MCF 10A (cell line): ENCODE measurements at regions not wholly inside any gene's neighbourhood (a gene's known extent, or its start where the extent isn't known, plus 50 kb on each side); places are given as distances from the start of the nearest gene placed in this dataset.

Source experiments
- BruUV-seq: library from RNA; stranded (reverse); fragments of 400-500 nt; replicated peaks from 2 replicates; lab custom pipeline; 2021; lab: Mats Ljungman, UMichigan
- CTCF ChIA-PET: fragments of 300-600 bp; sonication (Branson Sonifier 250); formaldehyde crosslinking; extraction: SDS; loops from one replicate; lab custom pipeline; 2021; ENCODE audit warnings: antibody characterized with exemption, inconsistent platforms; lab: Yijun Ruan, JAX
- POLR2A ChIA-PET: fragments of 300-600, 350-650 bp; sonication (Branson Sonifier 250); formaldehyde crosslinking; extraction: SDS; loops from one replicate; lab custom pipeline; 2020; ENCODE audit warnings: antibody characterized with exemption, inconsistent platforms; lab: Yijun Ruan, JAX
- DNase-seq: peaks from one replicate; pipeline ENCODE4 v3.0.0-alpha.2; 2018; ENCODE audit not compliant: unreplicated experiment
- H3K27ac Mint-ChIP-seq: one replicate; pipeline ENCODE4 v1.8.0; 2022; ENCODE audit warnings: mild to moderate bottlenecking, low read depth, mixed read lengths; ENCODE audit not compliant: unreplicated experiment
- H3K27me3 Mint-ChIP-seq: one replicate; pipeline ENCODE4 v1.8.0; 2022; ENCODE audit warnings: mixed read lengths; ENCODE audit not compliant: insufficient read depth, unreplicated experiment
- H3K36me3 Mint-ChIP-seq: one replicate; pipeline ENCODE4 v1.8.0; 2022; ENCODE audit warnings: mild to moderate bottlenecking, moderate library complexity, mixed read lengths; ENCODE audit not compliant: insufficient read depth, unreplicated experiment
- H3K4me1 Mint-ChIP-seq: one replicate; pipeline ENCODE4 v1.8.0; 2022; ENCODE audit warnings: mixed read lengths; ENCODE audit not compliant: insufficient read depth, unreplicated experiment
- H3K4me3 Mint-ChIP-seq: one replicate; pipeline ENCODE4 v1.8.0; 2022; ENCODE audit warnings: mild to moderate bottlenecking, moderate library complexity, mixed read lengths; ENCODE audit not compliant: unreplicated experiment
- H3K9me3 Mint-ChIP-seq: one replicate; pipeline ENCODE4 v1.8.0; 2022; ENCODE audit warnings: mixed read lengths; ENCODE audit not compliant: unreplicated experiment
- intact Hi-C: fragments of 100-400 bp; cut with micrococcal nuclease; formaldehyde crosslinking; loops from 2 replicates; pipeline ENCODE4 v1.14.1; 2022
- TF ChIP-seq, protein P1 (sequence below): fragments of 200-600 bp; IDR thresholded peaks from one replicate; pipeline ENCODE4 v1.8.0; 2022; ENCODE audit warnings: antibody characterized with exemption, mild to moderate bottlenecking; ENCODE audit not compliant: unreplicated experiment

DNA sequence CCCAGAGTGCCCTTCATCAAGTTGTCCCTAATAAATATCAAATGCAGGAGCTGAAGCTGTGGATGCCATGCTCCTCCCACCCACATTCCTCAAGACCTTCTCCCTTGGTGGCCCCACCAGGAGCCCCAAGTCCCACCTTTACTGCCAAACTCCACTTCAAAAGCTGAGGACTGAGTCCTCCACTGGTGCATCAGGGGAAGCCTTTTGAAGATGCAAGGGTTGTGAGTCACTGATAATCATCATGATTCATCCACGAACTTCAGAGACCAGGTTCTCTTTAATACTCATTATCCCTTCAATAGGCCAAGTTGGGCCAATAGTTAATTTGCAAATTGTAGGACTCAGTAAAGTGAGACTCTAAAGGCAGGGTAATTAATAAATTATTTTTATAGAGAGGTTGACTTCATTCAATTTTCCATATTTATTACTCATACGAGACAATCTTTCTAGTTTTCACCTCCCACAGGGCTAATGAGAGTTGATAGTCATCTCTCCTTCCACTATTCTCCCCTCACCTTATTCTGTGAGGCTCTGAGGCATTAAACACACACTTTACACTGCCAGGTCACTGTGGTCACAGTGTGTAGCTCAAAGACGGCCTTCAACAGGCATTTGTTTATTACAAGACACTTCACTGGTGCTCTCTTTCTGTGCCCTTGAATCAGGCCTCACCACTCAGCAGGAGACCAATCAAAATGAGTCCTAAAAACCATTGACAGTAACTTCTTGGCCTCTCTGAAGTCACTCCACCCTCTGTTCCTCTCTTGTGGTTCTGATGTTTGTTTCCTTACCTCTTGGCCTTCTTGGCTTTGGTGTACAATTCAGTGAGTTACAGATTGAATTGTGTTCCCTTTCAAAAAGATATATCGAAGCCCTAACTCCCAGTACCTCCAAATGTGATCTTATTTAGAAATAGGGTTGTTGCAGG lies 99.9 kb downstream of the TRIB2 start:
- POLR2A ChIA-PET = interaction anchor here (1.3 kb wide), 1 partner anchor 10 kb away, joined by 5 read pairs; no protein-coding TSS in a partner anchor
- no TSS peak for BruUV-seq
- peaks cover 20% of the 10 kb centered on the region for H3K4me1 Mint-ChIP-seq
- TF ChIP-seq, protein P1, sequence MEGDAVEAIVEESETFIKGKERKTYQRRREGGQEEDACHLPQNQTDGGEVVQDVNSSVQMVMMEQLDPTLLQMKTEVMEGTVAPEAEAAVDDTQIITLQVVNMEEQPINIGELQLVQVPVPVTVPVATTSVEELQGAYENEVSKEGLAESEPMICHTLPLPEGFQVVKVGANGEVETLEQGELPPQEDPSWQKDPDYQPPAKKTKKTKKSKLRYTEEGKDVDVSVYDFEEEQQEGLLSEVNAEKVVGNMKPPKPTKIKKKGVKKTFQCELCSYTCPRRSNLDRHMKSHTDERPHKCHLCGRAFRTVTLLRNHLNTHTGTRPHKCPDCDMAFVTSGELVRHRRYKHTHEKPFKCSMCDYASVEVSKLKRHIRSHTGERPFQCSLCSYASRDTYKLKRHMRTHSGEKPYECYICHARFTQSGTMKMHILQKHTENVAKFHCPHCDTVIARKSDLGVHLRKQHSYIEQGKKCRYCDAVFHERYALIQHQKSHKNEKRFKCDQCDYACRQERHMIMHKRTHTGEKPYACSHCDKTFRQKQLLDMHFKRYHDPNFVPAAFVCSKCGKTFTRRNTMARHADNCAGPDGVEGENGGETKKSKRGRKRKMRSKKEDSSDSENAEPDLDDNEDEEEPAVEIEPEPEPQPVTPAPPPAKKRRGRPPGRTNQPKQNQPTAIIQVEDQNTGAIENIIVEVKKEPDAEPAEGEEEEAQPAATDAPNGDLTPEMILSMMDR = no peak
- peaks cover 4% of the 10 kb centered on the region for H3K9me3 Mint-ChIP-seq
- H3K27me3 Mint-ChIP-seq = no peaks in the 10 kb centered on the region
- H3K36me3 Mint-ChIP-seq = peaks cover 6% of the 10 kb centered on the region
- no peak overlapping the region for H3K4me3 Mint-ChIP-seq
- CTCF ChIA-PET = no interaction called here
- intact Hi-C loops = loop anchor here (5.0 kb wide), 1 partner anchor 116 kb away; no protein-coding TSS in a partner anchor
- H3K27ac Mint-ChIP-seq = no peak overlapping the region
- peak; percentile 38 for DNase-seq

DNA sequence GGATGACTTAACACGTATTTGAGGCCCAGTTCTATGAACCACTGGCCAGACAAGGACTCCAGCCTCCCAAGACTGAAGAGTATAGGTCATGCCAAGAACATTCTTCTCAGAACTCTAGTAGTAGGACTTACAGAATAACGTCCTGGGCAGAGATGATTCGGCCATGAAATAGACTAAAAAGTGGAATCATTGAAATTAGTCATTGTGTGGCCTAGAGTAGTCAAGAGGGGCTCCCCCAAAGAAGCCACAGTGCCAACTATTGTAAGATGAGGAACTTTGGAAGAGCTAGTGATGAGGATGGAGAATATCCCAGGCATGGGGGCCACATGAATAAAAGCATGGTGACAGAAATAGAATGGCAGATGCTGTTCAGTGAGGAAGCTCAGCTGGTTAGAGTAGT lies 101.1 kb downstream of the TRIB2 start:
- Mint-ChIP-seq H3K9me3 (peaks cover 4% of the 10 kb centered on the region), H3K27me3 (no peaks in the 10 kb centered on the region), H3K4me3 (no peak overlapping the region), H3K27ac (no peak overlapping the region), H3K36me3 (peaks cover 10% of the 10 kb centered on the region), H3K4me1 (peaks cover 20% of the 10 kb centered on the region)
- intact Hi-C loops = loop anchor here (5.0 kb wide), 1 partner anchor 114 kb away; no protein-coding TSS in a partner anchor
- POLR2A ChIA-PET = interaction anchor here (0.6 to 1.2 kb wide), 2 partner anchors 13 to 1737 kb away, joined by 3 read pairs; no protein-coding TSS in a partner anchor
- no peak for DNase-seq
- CTCF ChIA-PET = interaction anchor here (0.7 kb wide), 2 partner anchors 24 to 94 kb away, joined by 3 read pairs; no protein-coding TSS in a partner anchor
- TF ChIP-seq, protein P1 = no peak
- no TSS peak for BruUV-seq

DNA sequence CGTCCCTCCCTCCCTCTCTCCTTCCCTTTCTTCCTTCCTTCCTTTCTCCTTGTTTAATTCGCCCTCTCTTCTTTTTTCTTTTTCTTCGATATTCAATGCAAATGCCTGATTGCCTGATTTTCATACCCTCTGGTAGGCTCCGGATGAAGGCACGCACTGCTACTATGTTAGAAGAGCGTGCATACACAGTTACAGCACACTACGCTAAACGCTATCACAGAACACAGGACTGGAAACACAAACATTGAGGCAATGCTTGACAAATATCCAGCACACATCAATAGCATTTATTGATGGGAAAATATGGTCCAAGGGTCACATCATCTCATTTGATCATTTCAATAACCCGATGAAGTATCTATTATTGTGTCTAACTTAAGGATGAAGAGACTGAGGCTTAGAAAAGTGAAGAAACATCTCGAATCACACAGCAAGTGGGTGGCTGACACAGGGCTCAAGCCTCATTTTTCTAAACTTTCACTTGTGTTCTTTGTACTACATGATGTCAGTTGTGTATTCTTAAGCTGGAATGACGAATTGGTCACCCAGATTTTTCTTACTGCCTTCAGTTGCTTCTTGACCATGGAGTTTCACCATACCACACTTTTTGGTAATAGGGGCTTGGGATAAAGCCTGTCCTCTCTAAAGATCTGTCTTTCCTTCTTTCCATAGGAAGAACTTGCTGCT lies 101.8 kb downstream of the TRIB2 start:
- no peak for DNase-seq
- H3K4me3 Mint-ChIP-seq = no peak overlapping the region
- no TSS peak for BruUV-seq
- H3K27ac Mint-ChIP-seq = peak overlapping the region; percentile 92
- H3K9me3 Mint-ChIP-seq = peaks cover 4% of the 10 kb centered on the region
- intact Hi-C loops = loop anchor here (5.0 kb wide), 1 partner anchor 114 kb away; no protein-coding TSS in a partner anchor
- POLR2A ChIA-PET = interaction anchor here (1.1 to 1.2 kb wide), 3 partner anchors 14 to 35 kb away, joined by 3 to 5 read pairs (median 4); no protein-coding TSS in a partner anchor
- no peaks in the 10 kb centered on the region for H3K27me3 Mint-ChIP-seq
- H3K36me3 Mint-ChIP-seq = peaks cover 10% of the 10 kb centered on the region
- CTCF ChIA-PET = interaction anchor here (0.7 kb wide), 2 partner anchors 25 to 95 kb away, joined by 3 read pairs; no protein-coding TSS in a partner anchor
- H3K4me1 Mint-ChIP-seq = peaks cover 20% of the 10 kb centered on the region
- TF ChIP-seq, protein P1 = no peak
